H1 (cell line): ENCODE measurements at regions not wholly inside any gene's neighbourhood (a gene's known extent, or its start where the extent isn't known, plus 50 kb on each side); places are given as distances from the start of the nearest gene placed in this dataset.

ENCODE experiments used
- CTCF ChIA-PET: fragments of 300-600 bp; sonication (Branson Sonifier 250); formaldehyde crosslinking; loops from one replicate; lab custom pipeline; 2021; ENCODE audit not compliant: partially characterized antibody; lab: Charles Lee
- POLR2A ChIA-PET: fragments of 300-600 bp; sonication (Branson Sonifier 250); formaldehyde crosslinking; loops from one replicate; lab custom pipeline; 2021; ENCODE audit warnings: inconsistent platforms; ENCODE audit not compliant: partially characterized antibody; lab: Charles Lee
- DNase-seq, 2 experiments: peaks; one replicate each; pipeline versions ENCODE4 v3.0.0 to v3.0.0-alpha.2; 2010 to 2022; ENCODE audit warnings: low spot score in 2 of 2, low read depth in 1 of 2, mixed read lengths in 1 of 2
- FAIRE-seq: peaks from 2 replicates; lab custom pipeline; 2011; peaks lifted over from hg19 to GRCh38; lab: Jason Lieb, UNC
- H2AFZ ChIP-seq: 2 replicates; pipeline ENCODE4 v1.8.1; 2012; ENCODE audit warnings: low read length, inconsistent platforms
- H2AK5ac ChIP-seq: 2 replicates; pipeline ENCODE4 v1.6.1; 2013; ENCODE audit warnings: low read depth, low read length
- H2BK120ac ChIP-seq: replicated peaks from 2 replicates; pipeline ENCODE3; 2013; ENCODE audit warnings: low read depth, low read length, inconsistent platforms
- H2BK12ac ChIP-seq: 2 replicates; pipeline ENCODE4 v1.6.1; 2013; ENCODE audit warnings: low read depth, low read length
- H2BK15ac ChIP-seq: 2 replicates; pipeline ENCODE4 v1.6.1; 2013; ENCODE audit warnings: low read length
- H2BK20ac ChIP-seq: 2 replicates; pipeline ENCODE4 v1.6.1; 2013; ENCODE audit warnings: low read length
- H2BK5ac ChIP-seq: 2 replicates; pipeline ENCODE4 v1.6.1; 2013; ENCODE audit warnings: low read depth, low read length
- H3K14ac ChIP-seq: 2 replicates; pipeline ENCODE4 v1.6.1; 2013; ENCODE audit warnings: inconsistent platforms; ENCODE audit not compliant: insufficient read length
- H3K18ac ChIP-seq: 2 replicates; pipeline ENCODE4 v1.6.1; 2013; ENCODE audit warnings: low read length; ENCODE audit errors: extremely low read depth
- H3K23ac ChIP-seq: 2 replicates; pipeline ENCODE4 v1.6.1; 2013; ENCODE audit warnings: inconsistent platforms; ENCODE audit not compliant: insufficient read length
- H3K23me2 ChIP-seq: 2 replicates; pipeline ENCODE4 v1.6.1; 2013; ENCODE audit warnings: low read depth, low read length
- H3K27ac ChIP-seq: 2 replicates; pipeline ENCODE4 v1.6.1; 2011; ENCODE audit warnings: low read depth, low read length, inconsistent platforms
- H3K27me3 ChIP-seq, 4 experiments: replicated peaks in 1 of 4; 1 replicate in 1 of 4; 2 replicates in 3 of 4; pipeline versions ENCODE4 v1.6.1 to v1.8.1; 2011 to 2013; ENCODE audit warnings: low read length in 3 of 4, mild to moderate bottlenecking in 3 of 4, inconsistent platforms in 2 of 4, mixed read lengths in 2 of 4, moderate library complexity in 1 of 4; ENCODE audit not compliant: control insufficient read depth in 3 of 4, insufficient read depth in 3 of 4; ENCODE audit errors: extremely low read depth in 1 of 4
- H3K36me3 ChIP-seq, 4 experiments: 2 replicates each; pipeline versions ENCODE4 v1.6.1 to v1.8.1; 2011 to 2013; ENCODE audit warnings: mild to moderate bottlenecking in 4 of 4, low read length in 3 of 4, moderate library complexity in 2 of 4, control low read depth in 1 of 4, inconsistent platforms in 1 of 4; ENCODE audit not compliant: insufficient read depth in 4 of 4, control insufficient read depth in 2 of 4
- H3K4ac ChIP-seq: replicated peaks from 2 replicates; pipeline ENCODE3; 2013; ENCODE audit warnings: low read length, low read depth, mixed read lengths, inconsistent platforms; ENCODE audit not compliant: insufficient read length
- H3K4me1 ChIP-seq, 4 experiments: replicated peaks in 1 of 4; 1 replicate in 1 of 4; 2 replicates in 3 of 4; pipeline versions ENCODE4 v1.6.1 to v1.8.1; 2011 to 2013; ENCODE audit warnings: low read length in 3 of 4, inconsistent platforms in 2 of 4, mixed read lengths in 1 of 4; ENCODE audit not compliant: insufficient read depth in 4 of 4, control insufficient read depth in 3 of 4
- H3K4me2 ChIP-seq, 2 experiments: 2 replicates each; pipeline versions ENCODE4 v1.6.1 to v1.8.1; 2011 to 2013; ENCODE audit warnings: low read depth in 2 of 2, low read length in 2 of 2, control low read depth in 1 of 2, inconsistent platforms in 1 of 2, mild to moderate bottlenecking in 1 of 2; ENCODE audit not compliant: insufficient read depth in 1 of 2
- H3K4me3 ChIP-seq, 4 experiments: fragments of 200-600, 300-600 bp in 1 of 4; sonication (generic), shearing (Covaris generic), sonication (Bioruptor Twin) in 1 of 4; 2 replicates each; pipeline versions ENCODE4 v1.5.1 to v1.8.1; 2011 to 2016; ENCODE audit warnings: low read length in 4 of 4, low read depth in 3 of 4, control low read depth in 2 of 4, inconsistent platforms in 2 of 4, mild to moderate bottlenecking in 2 of 4, mixed read lengths in 1 of 4, moderate library complexity in 1 of 4; ENCODE audit not compliant: insufficient read depth in 2 of 4; ENCODE audit errors: extremely low read depth in 1 of 4
- H3K56ac ChIP-seq: replicated peaks from 2 replicates; pipeline ENCODE3; 2013; ENCODE audit warnings: low read depth, mild to moderate bottlenecking, mixed read lengths, low read length, inconsistent platforms; ENCODE audit not compliant: insufficient read length
- H3K79me1 ChIP-seq: 2 replicates; pipeline ENCODE4 v1.6.1; 2013; ENCODE audit warnings: low read depth, low read length, control low read depth
- H3K79me2 ChIP-seq, 2 experiments: 2 replicates each; pipeline versions ENCODE4 v1.6.1 to v1.8.1; 2012 to 2013; ENCODE audit warnings: low read length in 2 of 2, mild to moderate bottlenecking in 2 of 2, inconsistent platforms in 1 of 2; ENCODE audit not compliant: insufficient read depth in 2 of 2, control insufficient read depth in 1 of 2
- H3K9ac ChIP-seq, 4 experiments: replicated peaks in 1 of 4; 1 replicate in 1 of 4; 2 replicates in 3 of 4; pipeline versions ENCODE4 v1.6.1 to v1.8.1; 2011 to 2013; ENCODE audit warnings: low read depth in 3 of 4, low read length in 3 of 4, control low read depth in 2 of 4, mild to moderate bottlenecking in 2 of 4, moderate library complexity in 2 of 4, inconsistent platforms in 1 of 4; ENCODE audit errors: extremely low read depth in 1 of 4
- H3K9me3 ChIP-seq, 2 experiments: 2 replicates each; pipeline versions ENCODE4 v1.6.1 to v1.8.1; 2012 to 2013; ENCODE audit warnings: mild to moderate bottlenecking in 2 of 2, moderate library complexity in 2 of 2, control low read depth in 1 of 2, inconsistent platforms in 1 of 2, low read depth in 1 of 2, low read length in 1 of 2, mixed read lengths in 1 of 2; ENCODE audit not compliant: insufficient read depth in 2 of 2
- H4K20me1 ChIP-seq, 2 experiments: replicated peaks in 1 of 2; 2 replicates each; pipeline versions ENCODE3 to v1.8.1; 2011 to 2013; ENCODE audit warnings: inconsistent platforms in 2 of 2, low read length in 2 of 2, mild to moderate bottlenecking in 1 of 2; ENCODE audit not compliant: insufficient read depth in 2 of 2, control insufficient read depth in 1 of 2
- H4K5ac ChIP-seq: 2 replicates; pipeline ENCODE4 v1.6.1; 2013; ENCODE audit warnings: low read length, low read depth, mixed read lengths, inconsistent platforms; ENCODE audit not compliant: insufficient read length
- H4K8ac ChIP-seq: 2 replicates; pipeline ENCODE4 v1.8.0; 2013; ENCODE audit warnings: mild to moderate bottlenecking, moderate library complexity, low read length, inconsistent platforms; ENCODE audit not compliant: insufficient read depth; ENCODE audit errors: extremely low read depth
- H4K91ac ChIP-seq: replicated peaks from 2 replicates; pipeline ENCODE3; 2013; ENCODE audit warnings: low read length, mixed read lengths, inconsistent platforms; ENCODE audit not compliant: insufficient read length
- ASH2L ChIP-seq: fragments of 200-600, 300-600 bp; sonication (generic); IDR thresholded peaks from one replicate; pipeline ENCODE4 v1.7.1; 2017; ENCODE audit warnings: low read length
- BRCA1 ChIP-seq: IDR thresholded peaks from 2 replicates; pipeline ENCODE4 v1.6.1; 2012; ENCODE audit warnings: low read depth, low read length, improper control_type of control experiment
- EZH2 ChIP-seq: fragments of 200-600 bp; sonication (generic); IDR thresholded peaks from 2 replicates; pipeline ENCODE4 v1.7.1; 2012; ENCODE audit warnings: low read depth, mild to moderate bottlenecking, moderate library complexity, low read length, inconsistent platforms; ENCODE audit not compliant: severe bottlenecking
- GABPA ChIP-seq: IDR thresholded peaks from 2 replicates; pipeline ENCODE4 v1.6.1; 2011; ENCODE audit warnings: mild to moderate bottlenecking, low read length, moderate library complexity, borderline replicate concordance; ENCODE audit not compliant: insufficient read depth
- KDM1A ChIP-seq: fragments of 200-600, 300-600 bp; sonication (generic); IDR thresholded peaks from 2 replicates; pipeline ENCODE4 v1.7.1; 2016; ENCODE audit warnings: mild to moderate bottlenecking, low read length, borderline replicate concordance
- SP1 ChIP-seq: IDR thresholded peaks from 2 replicates; pipeline ENCODE4 v1.6.1; 2011; ENCODE audit warnings: low read depth, low read length
- TAF7 ChIP-seq: optimal IDR thresholded peaks from 2 replicates; pipeline ENCODE3; 2011; ENCODE audit warnings: low read depth, mild to moderate bottlenecking, inconsistent platforms, low read length, moderate library complexity, borderline replicate concordance
- WGBS, 2 experiments: shearing (Covaris generic) in 1 of 2; methylation state at CpG; one replicate each; pipeline versions ENCODE4 v1.1.6 to v1.1.7; 2013 to 2015; ENCODE audit warnings: low lambda C conversion rate in 2 of 2, mixed read lengths in 2 of 2, inconsistent platforms in 1 of 2, low coverage in 1 of 2, missing lambda C conversion rate in 1 of 2; ENCODE audit not compliant: insufficient replicate concordance in 2 of 2, insufficient coverage in 1 of 2, insufficient read length in 1 of 2; ENCODE audit errors: extremely low coverage in 1 of 2, missing lambda C conversion rate in 1 of 2; 5-methylcytosine and 5-hydroxymethylcytosine counted together
- TF ChIP-seq, protein P1 (sequence below): IDR thresholded peaks from 2 replicates; pipeline ENCODE4 v1.6.1; 2012; ENCODE audit warnings: low read length, inconsistent platforms
- TF ChIP-seq, protein P2 (sequence below): IDR thresholded peaks from 2 replicates; pipeline ENCODE4 v1.6.1; 2012; ENCODE audit warnings: inconsistent platforms
- TF ChIP-seq, protein P3 (sequence below): IDR thresholded peaks from 2 replicates; pipeline ENCODE4 v1.6.1; 2011; ENCODE audit warnings: low read length, improper control_type of control experiment

DNA sequence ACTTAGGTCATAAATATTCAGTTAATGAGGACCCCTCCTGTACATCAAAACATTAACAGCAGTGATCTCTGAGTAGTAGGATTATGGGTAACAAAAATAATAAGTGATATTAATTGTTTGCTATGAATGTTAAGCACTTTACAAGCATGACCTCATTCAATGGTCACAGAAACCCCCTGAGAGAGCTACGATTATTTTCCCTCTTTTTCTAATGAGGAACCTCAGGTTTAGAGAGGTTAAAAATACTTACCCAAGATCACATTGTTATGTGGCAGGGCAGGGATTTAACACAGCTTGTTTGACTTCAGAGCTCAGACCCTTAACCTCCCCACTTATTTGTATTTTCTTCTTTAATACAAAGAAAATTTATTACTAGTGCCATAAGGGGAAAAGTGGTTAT is 228.2 kb downstream of the TBL1XR1 start:
- POLR2A ChIA-PET = no interaction called here
- no peak overlapping the region for H3K4me3 ChIP-seq
- H3K27ac ChIP-seq = no peak overlapping the region

More for the DNA sequence above, 228.2 kb downstream of the TBL1XR1 start:
- 74% methylated on average over 1 of the region's 1 CpG; no CpG with 5 or more reads in 1 of the 2 experiments for whole genome bisulfite sequencing, 2 experiments
- no peak overlapping the region for H3K14ac ChIP-seq
- H3K4me1 ChIP-seq = no peaks in the 10 kb centered on the region
- H2AK5ac ChIP-seq = no peak overlapping the region
- H3K23me2 ChIP-seq = no peaks in the 10 kb centered on the region
- H4K20me1 ChIP-seq = no peaks in the 10 kb centered on the region
- H4K8ac ChIP-seq = no peak overlapping the region
- DNase-seq (no peak), FAIRE-seq (no peak)
- TF ChIP-seq EZH2 (no peak), ASH2L (no peak), SP1 (no peak), TAF7 (no peak), GABPA (no peak), KDM1A (no peak), BRCA1 (no peak)
- TF ChIP-seq, protein P1, sequence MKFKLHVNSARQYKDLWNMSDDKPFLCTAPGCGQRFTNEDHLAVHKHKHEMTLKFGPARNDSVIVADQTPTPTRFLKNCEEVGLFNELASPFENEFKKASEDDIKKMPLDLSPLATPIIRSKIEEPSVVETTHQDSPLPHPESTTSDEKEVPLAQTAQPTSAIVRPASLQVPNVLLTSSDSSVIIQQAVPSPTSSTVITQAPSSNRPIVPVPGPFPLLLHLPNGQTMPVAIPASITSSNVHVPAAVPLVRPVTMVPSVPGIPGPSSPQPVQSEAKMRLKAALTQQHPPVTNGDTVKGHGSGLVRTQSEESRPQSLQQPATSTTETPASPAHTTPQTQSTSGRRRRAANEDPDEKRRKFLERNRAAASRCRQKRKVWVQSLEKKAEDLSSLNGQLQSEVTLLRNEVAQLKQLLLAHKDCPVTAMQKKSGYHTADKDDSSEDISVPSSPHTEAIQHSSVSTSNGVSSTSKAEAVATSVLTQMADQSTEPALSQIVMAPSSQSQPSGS = no peak
- TF ChIP-seq, protein P2, sequence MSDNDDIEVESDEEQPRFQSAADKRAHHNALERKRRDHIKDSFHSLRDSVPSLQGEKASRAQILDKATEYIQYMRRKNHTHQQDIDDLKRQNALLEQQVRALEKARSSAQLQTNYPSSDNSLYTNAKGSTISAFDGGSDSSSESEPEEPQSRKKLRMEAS = no peak
- TF ChIP-seq, protein P3, sequence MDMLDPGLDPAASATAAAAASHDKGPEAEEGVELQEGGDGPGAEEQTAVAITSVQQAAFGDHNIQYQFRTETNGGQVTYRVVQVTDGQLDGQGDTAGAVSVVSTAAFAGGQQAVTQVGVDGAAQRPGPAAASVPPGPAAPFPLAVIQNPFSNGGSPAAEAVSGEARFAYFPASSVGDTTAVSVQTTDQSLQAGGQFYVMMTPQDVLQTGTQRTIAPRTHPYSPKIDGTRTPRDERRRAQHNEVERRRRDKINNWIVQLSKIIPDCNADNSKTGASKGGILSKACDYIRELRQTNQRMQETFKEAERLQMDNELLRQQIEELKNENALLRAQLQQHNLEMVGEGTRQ = no peak
- H3K9me3 ChIP-seq = no peaks in the 10 kb centered on the region
- no peak overlapping the region for H3K56ac ChIP-seq
- H2AFZ ChIP-seq = no peak overlapping the region
- no peak overlapping the region for H3K4me2 ChIP-seq
- H3K9ac ChIP-seq = peak overlapping the region in 1 of 4 experiments; percentile 34; a peak in 1 of 7 replicates
- CTCF ChIA-PET = interaction anchor here (1.3 to 1.4 kb wide), 2 partner anchors 328 to 454 kb away, joined by 4 read pairs; no protein-coding TSS in a partner anchor
- H3K79me1 ChIP-seq = no peaks in the 10 kb centered on the region
- no peak overlapping the region for H3K23ac ChIP-seq
- H2BK120ac ChIP-seq = no peak overlapping the region
- H3K36me3 ChIP-seq = no peaks in the 10 kb centered on the region
- no peak overlapping the region for H2BK5ac ChIP-seq
- H4K5ac ChIP-seq = no peak overlapping the region
- H3K27me3 ChIP-seq = no peaks in the 10 kb centered on the region
- H3K4ac ChIP-seq = no peak overlapping the region
- no peak overlapping the region for H2BK12ac ChIP-seq
- no peaks in the 10 kb centered on the region for H3K79me2 ChIP-seq
- no peak overlapping the region for H3K18ac ChIP-seq
- H2BK20ac ChIP-seq = no peak overlapping the region
- no peak overlapping the region for H4K91ac ChIP-seq
- no peak overlapping the region for H2BK15ac ChIP-seq
